22Rv1 (cell line): ENCODE measurements at regions not wholly inside any gene's neighbourhood (a gene's known extent, or its start where the extent isn't known, plus 50 kb on each side); places are given as distances from the start of the nearest gene placed in this dataset.

Experiments
- ZFX ChIP-seq: fragments of 450-650 bp; IDR thresholded peaks from 2 replicates; pipeline ENCODE4 v1.6.1; 2017; ENCODE audit warnings: antibody characterized with exemption, borderline replicate concordance
- TF ChIP-seq, protein P1 (sequence below): fragments of 450-650 bp; IDR thresholded peaks from 2 replicates; pipeline ENCODE4 v1.5.1; 2017; ENCODE audit warnings: mild to moderate bottlenecking

DNA sequence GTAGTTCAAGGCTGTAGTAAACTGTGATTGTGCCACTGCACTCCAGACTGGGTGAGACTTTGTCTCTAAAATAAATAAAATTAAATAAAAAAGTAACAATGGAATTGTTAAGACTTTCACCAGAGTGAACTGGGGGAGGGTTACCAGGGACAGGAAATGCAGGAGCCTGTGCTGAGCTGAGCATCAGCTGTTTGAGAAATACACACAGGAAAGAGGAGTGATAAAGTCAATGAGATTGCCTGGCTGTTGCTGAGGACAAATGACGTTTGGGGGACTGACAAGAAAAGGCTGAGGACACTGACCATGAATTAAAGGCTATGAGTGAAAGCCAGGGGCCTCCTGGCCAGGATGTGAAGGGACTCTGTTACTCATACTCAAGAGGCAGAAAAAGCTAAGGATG, 226.3 kb downstream of the SETD4 start:
- TF ChIP-seq, protein P1, sequence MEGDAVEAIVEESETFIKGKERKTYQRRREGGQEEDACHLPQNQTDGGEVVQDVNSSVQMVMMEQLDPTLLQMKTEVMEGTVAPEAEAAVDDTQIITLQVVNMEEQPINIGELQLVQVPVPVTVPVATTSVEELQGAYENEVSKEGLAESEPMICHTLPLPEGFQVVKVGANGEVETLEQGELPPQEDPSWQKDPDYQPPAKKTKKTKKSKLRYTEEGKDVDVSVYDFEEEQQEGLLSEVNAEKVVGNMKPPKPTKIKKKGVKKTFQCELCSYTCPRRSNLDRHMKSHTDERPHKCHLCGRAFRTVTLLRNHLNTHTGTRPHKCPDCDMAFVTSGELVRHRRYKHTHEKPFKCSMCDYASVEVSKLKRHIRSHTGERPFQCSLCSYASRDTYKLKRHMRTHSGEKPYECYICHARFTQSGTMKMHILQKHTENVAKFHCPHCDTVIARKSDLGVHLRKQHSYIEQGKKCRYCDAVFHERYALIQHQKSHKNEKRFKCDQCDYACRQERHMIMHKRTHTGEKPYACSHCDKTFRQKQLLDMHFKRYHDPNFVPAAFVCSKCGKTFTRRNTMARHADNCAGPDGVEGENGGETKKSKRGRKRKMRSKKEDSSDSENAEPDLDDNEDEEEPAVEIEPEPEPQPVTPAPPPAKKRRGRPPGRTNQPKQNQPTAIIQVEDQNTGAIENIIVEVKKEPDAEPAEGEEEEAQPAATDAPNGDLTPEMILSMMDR = no peak
- TF ChIP-seq ZFX = no peak
